Left ventricle myocardium inferior (tissue), 1 donor: ENCODE measurements at regions not wholly inside any gene's neighbourhood (a gene's known extent, or its start where the extent isn't known, plus 50 kb on each side); places are given as distances from the start of the nearest gene placed in this dataset.

Experiments used
- DNase-seq: peaks from one replicate; pipeline ENCODE4 v3.0.0-alpha.2; 2020
- H3K27ac ChIP-seq: fragments of 200-600 bp; replicated peaks from 2 replicates; pipeline ENCODE4 v1.8.0; 2021
- H3K27me3 ChIP-seq: fragments of 200-600 bp; 2 replicates; pipeline ENCODE4 v1.8.0; 2021; ENCODE audit warnings: low read depth
- H3K36me3 ChIP-seq: fragments of 200-600 bp; 2 replicates; pipeline ENCODE4 v1.8.0; 2021
- H3K4me1 ChIP-seq: fragments of 200-600 bp; 2 replicates; pipeline ENCODE4 v1.8.0; 2021
- H3K4me3 ChIP-seq: fragments of 200-600 bp; 2 replicates; pipeline ENCODE4 v1.8.0; 2021; ENCODE audit warnings: mild to moderate bottlenecking, moderate library complexity
- H3K9me3 ChIP-seq: fragments of 200-600 bp; replicated peaks from 2 replicates; pipeline ENCODE4 v1.8.0; 2021
- intact Hi-C: fragments of 100-400 bp; cut with micrococcal nuclease; formaldehyde crosslinking; loops from one replicate; pipeline ENCODE4 v1.11.0; 2022
- TF ChIP-seq, protein P1 (sequence below): fragments of 200-600 bp; IDR thresholded peaks from 2 replicates; pipeline ENCODE4 v1.8.0; 2021; ENCODE audit warnings: antibody characterized with exemption, mild to moderate bottlenecking, borderline replicate concordance
- donor health status: DM: no; HTN: yes; CAD: no; lungs with severe emphysema.

DNA sequence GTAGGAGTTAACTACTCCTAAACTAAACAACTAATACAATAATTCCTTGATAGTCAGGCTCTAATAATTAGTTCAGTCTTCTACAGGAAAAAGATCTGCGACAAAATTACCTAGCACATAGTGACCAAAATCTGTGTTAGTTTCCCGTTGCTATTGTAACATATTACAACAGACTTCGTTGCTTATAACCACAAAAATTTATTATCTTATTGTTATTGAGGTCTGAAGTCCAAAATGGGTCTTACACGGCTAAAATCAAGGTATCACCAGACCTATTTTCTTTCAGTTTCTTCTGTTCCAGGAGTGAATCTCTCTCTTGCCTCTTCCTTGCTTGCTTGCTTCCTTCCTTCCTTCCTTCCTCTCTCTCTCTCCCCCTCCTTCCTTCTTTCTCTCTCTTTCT, 993.6 kb upstream of the SPRY2 start:
- Histone ChIP-seq H3K4me3 (no peak overlapping the region), H3K27me3 (no peaks in the 10 kb centered on the region), H3K9me3 (peaks cover 16% of the 10 kb centered on the region), H3K4me1 (no peaks in the 10 kb centered on the region), H3K36me3 (no peaks in the 10 kb centered on the region), H3K27ac (no peak overlapping the region)
- intact Hi-C loops: no loop called here
- TF ChIP-seq, protein P1, sequence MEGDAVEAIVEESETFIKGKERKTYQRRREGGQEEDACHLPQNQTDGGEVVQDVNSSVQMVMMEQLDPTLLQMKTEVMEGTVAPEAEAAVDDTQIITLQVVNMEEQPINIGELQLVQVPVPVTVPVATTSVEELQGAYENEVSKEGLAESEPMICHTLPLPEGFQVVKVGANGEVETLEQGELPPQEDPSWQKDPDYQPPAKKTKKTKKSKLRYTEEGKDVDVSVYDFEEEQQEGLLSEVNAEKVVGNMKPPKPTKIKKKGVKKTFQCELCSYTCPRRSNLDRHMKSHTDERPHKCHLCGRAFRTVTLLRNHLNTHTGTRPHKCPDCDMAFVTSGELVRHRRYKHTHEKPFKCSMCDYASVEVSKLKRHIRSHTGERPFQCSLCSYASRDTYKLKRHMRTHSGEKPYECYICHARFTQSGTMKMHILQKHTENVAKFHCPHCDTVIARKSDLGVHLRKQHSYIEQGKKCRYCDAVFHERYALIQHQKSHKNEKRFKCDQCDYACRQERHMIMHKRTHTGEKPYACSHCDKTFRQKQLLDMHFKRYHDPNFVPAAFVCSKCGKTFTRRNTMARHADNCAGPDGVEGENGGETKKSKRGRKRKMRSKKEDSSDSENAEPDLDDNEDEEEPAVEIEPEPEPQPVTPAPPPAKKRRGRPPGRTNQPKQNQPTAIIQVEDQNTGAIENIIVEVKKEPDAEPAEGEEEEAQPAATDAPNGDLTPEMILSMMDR: no peak
- no peak for DNase-seq

DNA sequence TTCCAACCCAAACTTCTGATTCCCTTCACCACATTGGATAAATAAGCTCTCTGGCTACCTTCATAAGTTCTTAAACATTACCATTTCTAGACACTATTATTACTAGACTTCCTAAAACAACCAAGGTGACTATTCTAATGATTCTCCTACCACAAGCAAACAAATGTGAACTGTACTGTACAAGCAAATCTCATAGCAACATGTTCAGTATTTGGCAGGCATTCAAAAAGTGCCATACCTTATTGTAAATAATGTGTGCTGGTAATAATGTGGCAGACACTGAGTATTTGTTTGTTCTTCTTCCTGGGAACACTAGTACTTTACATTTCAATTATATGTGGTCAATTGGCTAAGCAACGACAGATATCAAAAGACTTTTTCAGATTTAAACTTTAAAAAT, 986.0 kb upstream of the SPRY2 start:
- H3K27me3 ChIP-seq: no peaks in the 10 kb centered on the region
- intact Hi-C loops: no loop called here

DNA sequence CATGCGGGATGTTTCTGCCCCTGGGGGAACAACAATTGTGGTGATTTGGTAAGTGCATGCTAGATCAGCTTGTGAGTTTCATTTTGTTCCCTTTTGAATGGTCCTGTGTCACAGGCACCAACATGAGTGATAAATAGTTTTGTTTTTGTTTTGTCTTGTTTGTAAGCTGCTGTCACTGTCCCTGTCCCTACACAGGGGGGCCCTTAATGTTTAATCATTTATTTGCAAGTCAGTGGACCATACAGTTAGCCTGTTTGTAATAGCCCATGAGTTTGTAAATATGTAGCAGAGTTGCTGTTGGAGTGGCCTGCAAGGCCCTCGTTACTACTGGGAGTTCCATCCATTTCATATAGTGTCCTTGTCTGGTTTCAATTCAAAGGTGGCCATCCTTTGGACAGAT, 979.6 kb upstream of the SPRY2 start:
- no peaks in the 10 kb centered on the region for H3K27me3 ChIP-seq
- intact Hi-C loops: no loop called here
- TF ChIP-seq, protein P1: no peak
- H3K4me1 ChIP-seq: no peaks in the 10 kb centered on the region
- no peak for DNase-seq
- no peak overlapping the region for H3K27ac ChIP-seq
- no peaks in the 10 kb centered on the region for H3K9me3 ChIP-seq
- H3K4me3 ChIP-seq: no peak overlapping the region
- H3K36me3 ChIP-seq: no peaks in the 10 kb centered on the region

More for the DNA sequence above, 986.0 kb upstream of the SPRY2 start:
- Histone ChIP-seq H3K36me3 (no peaks in the 10 kb centered on the region), H3K9me3 (peaks cover 12% of the 10 kb centered on the region), H3K27ac (no peak overlapping the region), H3K4me3 (no peak overlapping the region), H3K4me1 (no peaks in the 10 kb centered on the region)
- DNase-seq: no peak
- TF ChIP-seq, protein P1: no peak

DNA sequence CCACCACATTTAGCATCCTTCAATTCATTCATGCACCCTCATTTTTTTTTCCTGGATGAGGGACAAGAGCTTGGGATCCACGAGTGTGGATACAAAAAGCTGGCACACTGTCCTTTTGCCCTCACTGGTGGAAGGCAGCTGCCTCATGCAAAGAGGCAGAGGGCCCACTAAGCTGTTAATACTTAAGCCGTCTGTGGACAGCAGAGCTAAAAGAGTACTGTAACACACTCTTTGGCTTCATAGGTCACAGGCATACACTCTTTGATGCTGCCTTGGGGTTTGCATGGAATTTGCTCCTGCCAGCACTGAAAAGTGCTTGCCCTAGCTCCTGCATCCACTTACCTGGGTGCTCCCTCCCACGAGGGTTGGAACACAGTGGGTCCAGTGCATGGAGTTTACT, 978.4 kb upstream of the SPRY2 start:
- TF ChIP-seq, protein P1: no peak
- no peak overlapping the region for H3K27ac ChIP-seq
- H3K27me3 ChIP-seq: no peaks in the 10 kb centered on the region
- H3K9me3 ChIP-seq: no peaks in the 10 kb centered on the region
- H3K4me1 ChIP-seq: no peaks in the 10 kb centered on the region
- no peaks in the 10 kb centered on the region for H3K36me3 ChIP-seq
- DNase-seq: no peak
- intact Hi-C loops: no loop called here
- no peak overlapping the region for H3K4me3 ChIP-seq

DNA sequence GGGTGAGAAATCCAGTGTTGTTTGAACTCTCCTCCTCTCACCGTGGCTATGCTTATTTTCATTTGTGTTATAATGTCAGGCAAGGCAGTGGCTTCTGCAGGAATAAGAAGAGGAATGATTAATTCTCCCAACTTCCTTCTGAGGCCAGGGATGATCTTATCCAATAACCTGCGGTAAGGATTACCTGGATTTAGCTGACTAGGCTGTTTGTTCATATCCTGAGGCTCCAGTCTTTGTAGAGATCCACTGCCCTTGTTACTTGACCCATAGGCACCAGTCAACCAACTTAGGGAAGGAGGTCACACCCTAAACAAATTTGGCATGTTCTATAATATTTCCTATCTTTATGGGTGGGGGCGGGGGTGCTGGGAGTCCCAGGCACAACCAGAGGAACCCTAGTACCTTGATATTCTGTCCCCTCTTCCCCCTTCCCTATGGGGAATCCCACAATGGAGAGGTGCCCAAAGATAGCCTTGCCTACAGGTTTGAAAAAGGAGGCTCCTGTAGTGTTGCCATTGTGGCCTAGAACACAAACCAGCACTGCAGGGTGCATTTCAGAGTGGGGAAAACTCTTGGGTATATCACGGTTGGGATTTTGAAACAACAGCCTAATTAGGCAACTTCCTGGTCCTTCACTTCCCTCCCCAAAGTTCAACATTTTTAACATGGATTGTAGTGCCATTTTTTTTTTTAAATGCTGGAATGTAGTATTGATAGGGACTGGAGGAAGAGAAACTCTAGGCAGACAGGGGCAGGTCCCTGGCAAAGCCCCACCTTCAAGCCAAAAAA, 977.5 kb upstream of the SPRY2 start:
- no peak overlapping the region for H3K27ac ChIP-seq
- DNase-seq: no peak
- H3K27me3 ChIP-seq: no peaks in the 10 kb centered on the region
- no peaks in the 10 kb centered on the region for H3K4me1 ChIP-seq
- H3K36me3 ChIP-seq: no peaks in the 10 kb centered on the region
- intact Hi-C loops: no loop called here
- TF ChIP-seq, protein P1: no peak
- H3K4me3 ChIP-seq: no peak overlapping the region
- no peaks in the 10 kb centered on the region for H3K9me3 ChIP-seq
